ENCODE measurements at regions not wholly inside any gene's neighbourhood (a gene's known extent, or its start where the extent isn't known, plus 50 kb on each side); places are given as distances from the start of the nearest gene placed in this dataset.

DNA sequence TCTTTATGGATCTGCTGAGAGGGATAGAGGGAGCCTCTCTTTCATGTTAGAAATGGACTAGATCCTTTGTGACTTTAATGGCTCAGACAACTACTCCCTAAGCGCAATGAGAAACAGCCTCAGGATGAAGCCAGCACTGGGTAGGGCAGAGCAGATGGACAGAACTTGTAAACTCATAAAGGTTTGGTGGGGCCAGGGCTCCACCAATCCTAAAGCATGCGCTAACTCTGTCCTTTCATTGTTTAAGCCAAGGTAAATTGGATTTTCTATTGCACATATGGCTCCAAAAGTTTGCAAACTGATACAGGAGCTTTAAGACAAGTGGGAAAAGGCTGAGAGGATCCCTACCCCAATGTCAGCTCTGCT, 178.1 kb upstream of the MEOX2 start:
- no peak for TF ChIP-seq CTCF (IDR thresholded peaks at IDR 0.05; ENCODE audit: insufficient read depth, low read depth, low read length, missing control alignments)
- H3K4me3 ChIP-seq (ENCODE audit: low read length) = no peak overlapping the region
- no peak for DNase-seq (ENCODE audit: low read depth)

GRCh38 chr7:15863951-15864625, 177.6 kb upstream of the MEOX2 start:
- TF ChIP-seq CTCF (IDR thresholded peaks at IDR 0.05; ENCODE audit: insufficient read depth, low read depth, low read length, missing control alignments) = no peak
- DNase-seq (ENCODE audit: low read depth) = no peak

DNA sequence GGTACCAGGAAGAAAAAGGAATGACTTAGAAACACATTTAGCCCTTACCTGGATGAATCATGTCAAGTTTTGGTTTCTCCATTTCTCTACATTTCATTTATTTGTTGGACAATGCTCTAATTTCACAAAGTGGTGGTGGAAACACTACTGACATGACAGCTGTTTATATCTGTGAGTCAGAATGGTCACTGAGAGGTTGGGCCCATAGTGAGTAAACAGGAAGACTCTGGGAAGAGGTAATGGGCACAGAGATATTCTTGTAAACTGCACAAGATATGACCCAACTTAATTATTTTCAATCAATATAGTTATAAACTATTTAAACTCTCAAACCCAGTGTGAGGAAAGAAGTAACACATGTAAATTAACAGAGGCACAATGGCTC, 176.3 kb upstream of the MEOX2 start:
- TF ChIP-seq CTCF (IDR thresholded peaks at IDR 0.05; ENCODE audit: insufficient read depth, low read depth, low read length, missing control alignments) = no peak
- H3K4me3 ChIP-seq (ENCODE audit: low read length) = no peak overlapping the region
- peak; percentile 9 for DNase-seq (ENCODE audit: low read depth)

More at GRCh38 chr7:15863951-15864625, 177.6 kb upstream of the MEOX2 start:
- no peak overlapping the region for H3K4me3 ChIP-seq (ENCODE audit: low read length)

DNA sequence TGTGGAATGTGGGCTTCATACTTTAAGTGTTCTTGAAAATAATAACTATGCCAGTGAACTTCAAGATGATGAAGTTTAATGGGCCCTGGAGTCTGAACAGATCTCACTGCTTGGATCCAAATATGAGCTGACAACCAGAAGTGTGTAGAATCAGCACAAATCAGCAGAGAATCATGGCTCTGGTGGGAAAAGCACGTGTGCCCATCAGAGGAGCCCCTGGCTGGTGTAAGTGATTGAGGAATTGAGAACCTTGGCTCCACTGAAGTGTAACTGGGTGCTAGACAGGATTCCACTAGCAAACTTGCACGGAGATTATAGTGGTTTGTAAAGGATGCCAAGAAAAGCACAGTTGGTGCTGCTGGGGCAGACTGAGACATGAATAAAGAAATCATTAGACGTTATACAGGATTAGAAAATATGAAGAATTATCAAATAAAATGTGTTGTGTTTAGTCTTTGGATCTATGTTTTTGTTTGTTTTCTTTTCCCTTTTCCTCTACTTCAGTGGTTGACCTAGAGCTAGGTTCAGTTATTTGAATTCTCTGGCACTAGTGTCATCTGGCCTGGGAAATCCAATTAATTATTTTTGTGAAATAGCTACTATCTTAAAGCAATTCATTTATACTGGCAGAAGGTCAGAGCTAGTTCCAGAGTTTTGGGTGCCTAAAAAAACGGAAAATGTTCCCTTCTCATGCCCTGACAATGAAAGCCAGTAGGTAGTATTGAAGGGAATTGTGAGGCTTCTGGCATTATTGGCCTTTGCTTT, 175.7 kb upstream of the MEOX2 start:
- no peak for TF ChIP-seq CTCF (IDR thresholded peaks at IDR 0.05; ENCODE audit: insufficient read depth, low read depth, low read length, missing control alignments)
- DNase-seq (ENCODE audit: low read depth) = no peak

GRCh38 chr7:15860264-15860949, 173.9 kb upstream of the MEOX2 start:
- TF ChIP-seq CTCF (IDR thresholded peaks at IDR 0.05; ENCODE audit: insufficient read depth, low read depth, low read length, missing control alignments) = no peak
- no peak overlapping the region for H3K4me3 ChIP-seq (ENCODE audit: low read length)
- DNase-seq (ENCODE audit: low read depth) = no peak

More for the DNA sequence above, 175.7 kb upstream of the MEOX2 start:
- H3K4me3 ChIP-seq (ENCODE audit: low read length) = no peak overlapping the region

- H3K4me3 ChIP-seq (ENCODE audit: low read length) = no peak overlapping the region
- DNase-seq (ENCODE audit: low read depth) = no peak
- no peak for TF ChIP-seq CTCF (IDR thresholded peaks at IDR 0.05; ENCODE audit: insufficient read depth, low read depth, low read length, missing control alignments)
These were observed 170.5 kb upstream of the MEOX2 start for GRCh38 chr7:15857026-15857425.
